ENCODE measurements at regions not wholly inside any gene's neighbourhood (a gene's known extent, or its start where the extent isn't known, plus 50 kb on each side); places are given as distances from the start of the nearest gene placed in this dataset.

DNA sequence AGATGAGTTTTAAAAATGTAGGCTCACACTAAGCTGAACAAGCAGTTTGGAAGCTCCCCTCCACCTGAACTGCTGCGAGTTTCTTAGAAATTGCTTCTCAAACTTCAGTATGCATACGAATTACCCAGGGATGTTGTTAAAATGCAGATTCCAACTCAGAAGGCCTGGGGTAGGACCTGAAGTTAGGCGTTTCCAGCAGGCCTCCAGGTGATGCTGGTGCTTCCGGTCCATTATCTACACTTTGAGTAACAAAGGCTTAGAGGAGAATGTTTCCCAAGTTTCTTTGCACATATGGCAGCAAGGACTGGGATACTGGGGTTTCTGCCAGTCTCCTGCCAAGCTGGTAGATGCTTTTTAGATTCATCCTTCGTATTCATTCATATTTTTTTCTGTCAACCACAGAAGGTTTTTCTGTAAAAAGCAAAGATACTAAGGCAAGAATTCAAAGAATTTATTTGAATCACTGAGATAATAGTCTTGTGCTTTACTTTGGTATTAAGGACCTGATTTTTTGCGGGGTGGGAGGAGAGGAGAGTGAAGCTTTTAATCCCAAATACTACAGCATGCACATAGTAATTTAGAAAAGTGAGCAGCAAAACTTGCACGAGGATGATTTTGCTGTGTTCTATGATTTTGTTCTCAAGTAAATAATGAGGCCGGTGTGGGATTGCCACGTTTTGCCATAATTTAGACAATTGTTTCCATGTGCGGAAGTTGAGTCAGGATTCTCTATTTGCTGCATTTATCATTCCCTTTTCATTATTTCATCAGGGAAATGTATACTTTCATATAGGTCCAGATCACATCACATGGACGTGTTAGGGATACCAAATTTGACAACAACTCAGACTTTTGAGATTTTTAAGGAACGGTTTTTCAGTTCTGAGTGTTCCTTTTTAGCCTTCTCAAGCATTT lies 137.6 kb upstream of the SPATS2L start:
- H3K23ac ChIP-seq (ENCODE audit: low read length) = no peak overlapping the region
- no peak overlapping the region for H4K8ac ChIP-seq (ENCODE audit: low read depth, low read length)
- H3K79me1 ChIP-seq (ENCODE audit: low read length) = no peaks in the 10 kb centered on the region
- no peak overlapping the region for H2AFZ ChIP-seq (ENCODE audit: insufficient read depth, low read length, poor library complexity)
- H3K9me3 ChIP-seq (ENCODE audit: insufficient read depth, low read depth, low read length) = peaks cover 2% of the 10 kb centered on the region
- H2BK12ac ChIP-seq (ENCODE audit: low read length) = no peak overlapping the region
- no peaks in the 10 kb centered on the region for H3K36me3 ChIP-seq (ENCODE audit: control insufficient read depth in 1 of 2, insufficient read depth in 2 of 2, low read length in 2 of 2)
- H2BK5ac ChIP-seq (ENCODE audit: low read depth, low read length, poor library complexity) = no peak overlapping the region
- no CpG with 5 or more reads among the region's 12 CpGs for WGBS (ENCODE audit: extremely low coverage, insufficient coverage, insufficient read length)
- H3K27ac ChIP-seq (ENCODE audit: low read depth, low read length) = no peak overlapping the region
- no peak overlapping the region for H3K4me2 ChIP-seq (ENCODE audit: low read length)
- no peaks in the 10 kb centered on the region for H3K4me1 ChIP-seq (ENCODE audit: control insufficient read depth in 1 of 2, insufficient read depth in 2 of 2, low read length in 2 of 2)
- H2BK120ac ChIP-seq (ENCODE audit: insufficient read depth, low read length, poor library complexity) = no peak overlapping the region
- no peak overlapping the region for H3K4me3 ChIP-seq (ENCODE audit: low read depth, low read length)
- no peak for DNase-seq
- no peak overlapping the region for H3K4ac ChIP-seq (ENCODE audit: low read depth, low read length)
- H4K12ac ChIP-seq (ENCODE audit: low read depth, low read length) = no peak overlapping the region
- H2AK5ac ChIP-seq (ENCODE audit: low read length) = no peak overlapping the region
- no peak overlapping the region for H3K9ac ChIP-seq (ENCODE audit: low read length)
- H3K18ac ChIP-seq (ENCODE audit: low read length) = no peak overlapping the region
- no peaks in the 10 kb centered on the region for H3K79me2 ChIP-seq (ENCODE audit: control insufficient read depth, insufficient read depth, low read length, poor library complexity)
- H3K14ac ChIP-seq (ENCODE audit: low read length) = no peak overlapping the region
- H3K27me3 ChIP-seq (ENCODE audit: insufficient read depth, low read length) = no peaks in the 10 kb centered on the region
- no peak overlapping the region for H4K91ac ChIP-seq (ENCODE audit: low read depth, low read length)

DNA sequence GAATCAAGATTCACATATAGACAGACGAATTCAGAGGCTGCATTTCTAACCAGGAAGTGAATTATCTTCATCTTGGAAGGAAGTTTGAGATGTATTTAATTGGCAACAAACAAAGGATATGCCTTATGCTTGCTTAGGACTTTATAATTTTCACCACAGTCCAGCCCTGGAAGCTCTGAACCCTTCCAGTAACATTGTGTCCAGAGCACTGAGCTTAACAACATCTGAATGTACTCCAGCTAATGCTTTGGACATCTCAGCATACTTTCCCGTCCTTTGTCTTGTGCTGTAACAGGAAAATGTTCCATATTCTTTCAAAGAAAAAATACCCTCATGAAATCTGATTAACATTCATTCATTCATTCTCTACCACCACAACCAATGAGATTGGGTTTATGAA lies 136.3 kb upstream of the SPATS2L start:
- no peak overlapping the region for H4K91ac ChIP-seq (ENCODE audit: low read depth, low read length)
- no peaks in the 10 kb centered on the region for H3K36me3 ChIP-seq (ENCODE audit: control insufficient read depth in 1 of 2, insufficient read depth in 2 of 2, low read length in 2 of 2)
- H2AK5ac ChIP-seq (ENCODE audit: low read length) = no peak overlapping the region
- no peaks in the 10 kb centered on the region for H3K79me1 ChIP-seq (ENCODE audit: low read length)
- no peak overlapping the region for H3K4me3 ChIP-seq (ENCODE audit: low read depth, low read length)
- H2BK120ac ChIP-seq (ENCODE audit: insufficient read depth, low read length, poor library complexity) = no peak overlapping the region
- no peak overlapping the region for H3K9ac ChIP-seq (ENCODE audit: low read length)
- no peak overlapping the region for H3K4me2 ChIP-seq (ENCODE audit: low read length)
- DNase-seq = no peak
- no peak overlapping the region for H3K23ac ChIP-seq (ENCODE audit: low read length)
- H4K8ac ChIP-seq (ENCODE audit: low read depth, low read length) = no peak overlapping the region
- H3K27ac ChIP-seq (ENCODE audit: low read depth, low read length) = no peak overlapping the region
- H3K9me3 ChIP-seq (ENCODE audit: insufficient read depth, low read depth, low read length) = peaks cover 3% of the 10 kb centered on the region
- H2BK12ac ChIP-seq (ENCODE audit: low read length) = no peak overlapping the region
- H3K4me1 ChIP-seq (ENCODE audit: control insufficient read depth in 1 of 2, insufficient read depth in 2 of 2, low read length in 2 of 2) = no peaks in the 10 kb centered on the region
- H4K12ac ChIP-seq (ENCODE audit: low read depth, low read length) = no peak overlapping the region
- H2AFZ ChIP-seq (ENCODE audit: insufficient read depth, low read length, poor library complexity) = no peak overlapping the region
- H3K79me2 ChIP-seq (ENCODE audit: control insufficient read depth, insufficient read depth, low read length, poor library complexity) = no peaks in the 10 kb centered on the region
- WGBS (ENCODE audit: extremely low coverage, insufficient coverage, insufficient read length) = no CpG with 5 or more reads among the region's 2 CpGs
- H3K4ac ChIP-seq (ENCODE audit: low read depth, low read length) = no peak overlapping the region
- H3K14ac ChIP-seq (ENCODE audit: low read length) = no peak overlapping the region
- no peak overlapping the region for H2BK5ac ChIP-seq (ENCODE audit: low read depth, low read length, poor library complexity)
- H3K27me3 ChIP-seq (ENCODE audit: insufficient read depth, low read length) = no peaks in the 10 kb centered on the region
- no peak overlapping the region for H3K18ac ChIP-seq (ENCODE audit: low read length)

- Histone ChIP-seq H2BK120ac (ENCODE audit: insufficient read depth, low read length, poor library complexity) (no peak overlapping the region), H3K79me2 (ENCODE audit: control insufficient read depth, insufficient read depth, low read length, poor library complexity) (no peaks in the 10 kb centered on the region), H2AFZ (ENCODE audit: insufficient read depth, low read length, poor library complexity) (no peak overlapping the region), H3K23ac (ENCODE audit: low read length) (no peak overlapping the region), H3K14ac (ENCODE audit: low read length) (no peak overlapping the region), H3K9ac (ENCODE audit: low read length) (no peak overlapping the region), H3K4me3 (ENCODE audit: low read depth, low read length) (no peak overlapping the region), H4K12ac (ENCODE audit: low read depth, low read length) (no peak overlapping the region), H3K9me3 (ENCODE audit: insufficient read depth, low read depth, low read length) (peaks cover 2% of the 10 kb centered on the region), H3K27me3 (ENCODE audit: insufficient read depth, low read length) (no peaks in the 10 kb centered on the region), H3K4me2 (ENCODE audit: low read length) (no peak overlapping the region), H3K27ac (ENCODE audit: low read depth, low read length) (no peak overlapping the region), H2AK5ac (ENCODE audit: low read length) (no peak overlapping the region), H2BK12ac (ENCODE audit: low read length) (no peak overlapping the region), H3K18ac (ENCODE audit: low read length) (no peak overlapping the region), H3K4me1 (ENCODE audit: control insufficient read depth in 1 of 2, insufficient read depth in 2 of 2, low read length in 2 of 2) (no peaks in the 10 kb centered on the region), H4K8ac (ENCODE audit: low read depth, low read length) (no peak overlapping the region), H2BK5ac (ENCODE audit: low read depth, low read length, poor library complexity) (no peak overlapping the region), H3K4ac (ENCODE audit: low read depth, low read length) (no peak overlapping the region), H4K91ac (ENCODE audit: low read depth, low read length) (no peak overlapping the region), H3K79me1 (ENCODE audit: low read length) (no peaks in the 10 kb centered on the region), H3K36me3 (ENCODE audit: control insufficient read depth in 1 of 2, insufficient read depth in 2 of 2, low read length in 2 of 2) (no peaks in the 10 kb centered on the region)
- peak; percentile 19 to 30 for DNase-seq
- no CpG with 5 or more reads among the region's 4 CpGs for WGBS (ENCODE audit: extremely low coverage, insufficient coverage, insufficient read length)
Observed at GRCh38 chr2:200171731-200172482, 134.6 kb upstream of the SPATS2L start.

GRCh38 chr2:200172521-200172920 lies 134.0 kb upstream of the SPATS2L start:
- Histone ChIP-seq H2BK120ac (ENCODE audit: insufficient read depth, low read length, poor library complexity) (no peak overlapping the region), H3K18ac (ENCODE audit: low read length) (no peak overlapping the region), H4K8ac (ENCODE audit: low read depth, low read length) (no peak overlapping the region), H3K23ac (ENCODE audit: low read length) (no peak overlapping the region), H2BK12ac (ENCODE audit: low read length) (no peak overlapping the region), H4K12ac (ENCODE audit: low read depth, low read length) (no peak overlapping the region), H3K9ac (ENCODE audit: low read length) (no peak overlapping the region), H3K79me2 (ENCODE audit: control insufficient read depth, insufficient read depth, low read length, poor library complexity) (no peaks in the 10 kb centered on the region), H3K4ac (ENCODE audit: low read depth, low read length) (no peak overlapping the region), H3K27ac (ENCODE audit: low read depth, low read length) (no peak overlapping the region), H4K91ac (ENCODE audit: low read depth, low read length) (no peak overlapping the region), H3K4me1 (ENCODE audit: control insufficient read depth in 1 of 2, insufficient read depth in 2 of 2, low read length in 2 of 2) (no peaks in the 10 kb centered on the region), H3K36me3 (ENCODE audit: control insufficient read depth in 1 of 2, insufficient read depth in 2 of 2, low read length in 2 of 2) (no peaks in the 10 kb centered on the region), H3K14ac (ENCODE audit: low read length) (no peak overlapping the region), H3K4me3 (ENCODE audit: low read depth, low read length) (no peak overlapping the region), H2AFZ (ENCODE audit: insufficient read depth, low read length, poor library complexity) (no peak overlapping the region), H3K79me1 (ENCODE audit: low read length) (no peaks in the 10 kb centered on the region), H3K4me2 (ENCODE audit: low read length) (no peak overlapping the region), H3K9me3 (ENCODE audit: insufficient read depth, low read depth, low read length) (peaks cover 2% of the 10 kb centered on the region), H2AK5ac (ENCODE audit: low read length) (no peak overlapping the region), H2BK5ac (ENCODE audit: low read depth, low read length, poor library complexity) (no peak overlapping the region), H3K27me3 (ENCODE audit: insufficient read depth, low read length) (no peaks in the 10 kb centered on the region)
- DNase-seq = no peak
- no CpG with 5 or more reads among the region's 1 CpG for whole genome bisulfite sequencing (ENCODE audit: extremely low coverage, insufficient coverage, insufficient read length)
